IMR-90 (cell line): ENCODE measurements at regions not wholly inside any gene's neighbourhood (a gene's known extent, or its start where the extent isn't known, plus 50 kb on each side); places are given as distances from the start of the nearest gene placed in this dataset.

ENCODE experiments used
- ATAC-seq: fragments of 200-7000 bp; cut with Tn5 transposase; 2 replicates; pipeline ENCODE4 v1.9.1; 2020; ENCODE audit warnings: low read depth, mild to moderate bottlenecking, moderate library complexity
- BruUV-seq: library from RNA; stranded (reverse); fragments of 400-500 nt; replicated peaks from 2 replicates; lab custom pipeline; 2021; lab: Mats Ljungman, UMichigan
- CTCF ChIA-PET: fragments of 300-600 bp; formaldehyde crosslinking; extraction: SDS; loops from one replicate; lab custom pipeline; 2021; ENCODE audit warnings: antibody characterized with exemption; lab: Yijun Ruan, JAX
- POLR2A ChIA-PET: fragments of 300-600 bp; sonication (Branson Sonifier 250); formaldehyde crosslinking; loops from one replicate; lab custom pipeline; 2022; ENCODE audit warnings: antibody characterized with exemption; ENCODE audit not compliant: unreplicated experiment; lab: Charles Lee
- DNase-seq: peaks from one replicate; pipeline ENCODE4 v3.0.0; 2013
- H2AFZ ChIP-seq: replicated peaks from 2 replicates; pipeline ENCODE3; 2013; ENCODE audit warnings: low read length, mild to moderate bottlenecking; ENCODE audit not compliant: poor library complexity
- H2AK5ac ChIP-seq: 2 replicates; pipeline ENCODE4 v1.6.1; 2013; ENCODE audit warnings: low read depth, low read length, inconsistent platforms
- H2AK9ac ChIP-seq: replicated peaks from 2 replicates; pipeline ENCODE3; 2013; ENCODE audit warnings: mild to moderate bottlenecking, low read depth, low read length, moderate library complexity; ENCODE audit not compliant: poor library complexity
- H2BK120ac ChIP-seq: 2 replicates; pipeline ENCODE4 v1.6.1; 2013; ENCODE audit warnings: low read depth, low read length, inconsistent platforms
- H2BK15ac ChIP-seq: 3 replicates; pipeline ENCODE4 v1.6.1; 2013; ENCODE audit warnings: low read depth, low read length, inconsistent platforms
- H2BK20ac ChIP-seq: 2 replicates; pipeline ENCODE4 v1.6.1; 2013; ENCODE audit warnings: low read depth, mild to moderate bottlenecking, inconsistent platforms, low read length, moderate library complexity
- H2BK5ac ChIP-seq: 2 replicates; pipeline ENCODE4 v1.6.1; 2013; ENCODE audit warnings: mild to moderate bottlenecking, low read depth, low read length, inconsistent platforms; ENCODE audit not compliant: poor library complexity, severe bottlenecking
- H3K14ac ChIP-seq: replicated peaks from 2 replicates; pipeline ENCODE4 v1.6.1; 2013; ENCODE audit warnings: low read depth, low read length, inconsistent platforms
- H3K18ac ChIP-seq: 2 replicates; pipeline ENCODE4 v1.6.1; 2013; ENCODE audit warnings: low read depth, low read length, control low read depth
- H3K23ac ChIP-seq: 2 replicates; pipeline ENCODE4 v1.6.1; 2013; ENCODE audit warnings: low read depth, low read length, inconsistent platforms
- H3K27ac ChIP-seq: 2 replicates; pipeline ENCODE4 v1.5.1; 2013; ENCODE audit warnings: mild to moderate bottlenecking, control low read depth, low read length; ENCODE audit not compliant: insufficient read depth
- H3K27me3 ChIP-seq: 2 replicates; pipeline ENCODE4 v1.6.1; 2013; ENCODE audit warnings: low read length; ENCODE audit not compliant: control insufficient read depth, insufficient read depth
- H3K36me3 ChIP-seq: 2 replicates; pipeline ENCODE4 v1.6.1; 2013; ENCODE audit warnings: low read length, mixed read lengths; ENCODE audit not compliant: control insufficient read depth, insufficient read depth
- H3K4ac ChIP-seq: 2 replicates; pipeline ENCODE4 v1.6.1; 2013; ENCODE audit warnings: low read depth, low read length, inconsistent platforms
- H3K4me1 ChIP-seq: 2 replicates; pipeline ENCODE4 v1.6.1; 2013; ENCODE audit warnings: low read length, mixed read lengths; ENCODE audit not compliant: control insufficient read depth, insufficient read depth
- H3K4me2 ChIP-seq: 2 replicates; pipeline ENCODE4 v1.6.1; 2013; ENCODE audit warnings: low read depth, mild to moderate bottlenecking, control low read depth, low read length, moderate library complexity
- H3K4me3 ChIP-seq: 2 replicates; pipeline ENCODE4 v1.5.1; 2013; ENCODE audit warnings: low read depth, mild to moderate bottlenecking, control low read depth, low read length, moderate library complexity; ENCODE audit not compliant: insufficient read depth
- H3K56ac ChIP-seq: 2 replicates; pipeline ENCODE4 v1.6.1; 2013; ENCODE audit warnings: low read length, inconsistent platforms; ENCODE audit not compliant: insufficient read depth; ENCODE audit errors: extremely low read depth
- H3K79me1 ChIP-seq, 2 experiments: 2 replicates each; pipeline ENCODE4 v1.6.1; 2013; ENCODE audit warnings: low read length in 2 of 2, inconsistent platforms in 1 of 2, low read depth in 1 of 2
- H3K9ac ChIP-seq: 2 replicates; pipeline ENCODE4 v1.6.1; 2013; ENCODE audit warnings: low read depth, low read length, control low read depth
- H3K9me1 ChIP-seq: 2 replicates; pipeline ENCODE4 v1.6.1; 2013; ENCODE audit warnings: low read length, inconsistent platforms; ENCODE audit not compliant: insufficient read depth
- H3K9me3 ChIP-seq: 2 replicates; pipeline ENCODE4 v1.6.1; 2013; ENCODE audit warnings: low read length; ENCODE audit not compliant: control insufficient read depth, insufficient read depth
- H4K20me1 ChIP-seq: 2 replicates; pipeline ENCODE4 v1.6.1; 2013; ENCODE audit warnings: low read length, inconsistent platforms; ENCODE audit not compliant: insufficient read depth
- H4K5ac ChIP-seq: 2 replicates; pipeline ENCODE4 v1.6.1; 2013; ENCODE audit warnings: mild to moderate bottlenecking, low read depth, low read length, control low read depth
- H4K8ac ChIP-seq, 2 experiments: 2 replicates each; pipeline ENCODE4 v1.6.1; 2013; ENCODE audit warnings: low read depth in 2 of 2, low read length in 2 of 2, control low read depth in 1 of 2, inconsistent platforms in 1 of 2
- H4K91ac ChIP-seq: 2 replicates; pipeline ENCODE4 v1.6.1; 2013; ENCODE audit warnings: low read depth, low read length, inconsistent platforms; ENCODE audit not compliant: insufficient read depth
- BHLHE40 ChIP-seq: fragments of 150-350 bp; IDR thresholded peaks from 2 replicates; pipeline ENCODE4 v1.6.1; 2016; ENCODE audit warnings: mild to moderate bottlenecking, low read depth, low read length
- CEBPB ChIP-seq: IDR thresholded peaks from 2 replicates; pipeline ENCODE4 v1.6.1; 2012; ENCODE audit warnings: low read depth, low read length, improper control_type of control experiment
- CHD1 ChIP-seq: IDR thresholded peaks from 2 replicates; pipeline ENCODE4 v1.6.1; 2012; ENCODE audit warnings: low read depth, low read length, improper control_type of control experiment
- FOS ChIP-seq: fragments of 150-350 bp; IDR thresholded peaks from 2 replicates; pipeline ENCODE4 v1.6.1; 2016; ENCODE audit warnings: low read depth, low read length
- MAFK ChIP-seq: IDR thresholded peaks from 2 replicates; pipeline ENCODE4 v1.6.1; 2012; ENCODE audit warnings: low read depth, low read length, improper control_type of control experiment
- MAZ ChIP-seq: IDR thresholded peaks from 2 replicates; pipeline ENCODE4 v1.6.1; 2012; ENCODE audit warnings: low read depth, mild to moderate bottlenecking, low read length, improper control_type of control experiment, moderate library complexity, borderline replicate concordance
- MXI1 ChIP-seq: IDR thresholded peaks from 2 replicates; pipeline ENCODE4 v1.6.1; 2012; ENCODE audit warnings: low read depth, mild to moderate bottlenecking, low read length, moderate library complexity, borderline replicate concordance
- NFE2L2 ChIP-seq: fragments of 150-350 bp; IDR thresholded peaks from 2 replicates; pipeline ENCODE4 v1.6.1; 2016; ENCODE audit warnings: low read depth, mild to moderate bottlenecking, low read length
- POLR2A ChIP-seq: IDR thresholded peaks from 2 replicates; pipeline ENCODE4 v1.6.1; 2012; ENCODE audit warnings: mild to moderate bottlenecking, low read depth, low read length
- RAD21 ChIP-seq: IDR thresholded peaks from 2 replicates; pipeline ENCODE4 v1.6.1; 2012; ENCODE audit warnings: low read length, improper control_type of control experiment
- RCOR1 ChIP-seq: IDR thresholded peaks from 2 replicates; pipeline ENCODE4 v1.6.1; 2012; ENCODE audit warnings: mild to moderate bottlenecking, low read length, improper control_type of control experiment; ENCODE audit not compliant: insufficient replicate concordance
- RFX5 ChIP-seq: IDR thresholded peaks from 2 replicates; pipeline ENCODE4 v1.8.0; 2012; ENCODE audit warnings: low read depth, mild to moderate bottlenecking, low read length, moderate library complexity
- SMC3 ChIP-seq: fragments of 150-350 bp; IDR thresholded peaks from 2 replicates; pipeline ENCODE4 v1.6.1; 2016; ENCODE audit warnings: low read depth, mild to moderate bottlenecking, antibody characterized with exemption, low read length, moderate library complexity
- USF2 ChIP-seq: fragments of 150-350 bp; IDR thresholded peaks from 2 replicates; pipeline ENCODE4 v1.6.1; 2017; ENCODE audit warnings: mild to moderate bottlenecking, antibody characterized with exemption, low read length, low read depth
- WGBS, 2 experiments: methylation state at CpG; one replicate each; pipeline versions ENCODE4 v1.1.5 to v1.1.7; 2013; ENCODE audit warnings: missing lambda C conversion rate in 2 of 2; ENCODE audit not compliant: insufficient read length in 1 of 2; ENCODE audit errors: extremely low coverage in 2 of 2; 5-methylcytosine and 5-hydroxymethylcytosine counted together
- dilution Hi-C: fragments of 300-500 bp; cut with HindIII; formaldehyde crosslinking; loops from one replicate; pipeline ENCODE4 v1.14.3; 2018; ENCODE audit warnings: low sequenced_read_pairs; ENCODE audit not compliant: unreplicated experiment
- in situ Hi-C: fragments of 300-500 bp; cut with MboI; formaldehyde crosslinking; loops from 3 replicates; pipeline ENCODE4 v1.14.3; 2019; ENCODE audit warnings: low sequenced_read_pairs, inconsistent platforms, mixed read lengths
- intact Hi-C: fragments of 100-400 bp; cut with micrococcal nuclease; formaldehyde crosslinking; loops from 2 replicates; pipeline ENCODE4 v1.10.0; 2022
- TF ChIP-seq, protein P1 (sequence below): conservative IDR thresholded peaks from 2 replicates; pipeline ENCODE4 v1.5.1; 2012; ENCODE audit warnings: mild to moderate bottlenecking, low read depth, low read length, improper control_type of control experiment
- TF ChIP-seq, protein P2 (sequence below): fragments of 150-350 bp; IDR thresholded peaks from 2 replicates; pipeline ENCODE4 v1.6.1; 2016; ENCODE audit warnings: low read depth, mild to moderate bottlenecking, low read length, moderate library complexity, borderline replicate concordance

DNA sequence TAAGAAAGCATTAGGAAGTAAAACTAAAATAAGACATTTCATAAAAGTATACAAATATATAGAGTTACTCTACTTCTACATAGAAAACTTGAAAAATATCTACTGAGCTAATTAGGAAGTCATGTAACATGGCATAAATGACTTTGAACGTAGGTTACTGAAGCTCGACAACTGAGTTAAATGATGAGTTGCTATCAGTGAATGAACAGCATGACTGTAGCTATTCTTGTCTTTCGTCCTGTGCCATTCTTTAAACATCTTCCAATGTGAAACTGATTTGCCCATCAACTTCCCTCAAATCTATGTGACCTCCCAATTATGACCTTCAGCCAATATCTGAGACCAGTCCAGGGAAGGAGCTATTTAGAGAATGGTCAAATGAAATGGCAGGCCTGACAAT is 113.5 kb upstream of the NEBL start:
- Histone ChIP-seq H3K79me1 (no peaks in the 10 kb centered on the region), H2BK20ac (no peak overlapping the region), H2AK9ac (no peak overlapping the region), H2BK15ac (no peak overlapping the region), H3K9me3 (peaks cover 2% of the 10 kb centered on the region; the same call in 1 of the 2 replicates), H3K4me3 (no peak overlapping the region), H2BK120ac (no peak overlapping the region), H3K18ac (no peak overlapping the region), H3K56ac (no peak overlapping the region), H2AFZ (no peak overlapping the region), H4K20me1 (no peaks in the 10 kb centered on the region), H2AK5ac (no peak overlapping the region), H3K4me1 (no peaks in the 10 kb centered on the region), H3K23ac (no peak overlapping the region), H3K36me3 (no peaks in the 10 kb centered on the region), H3K14ac (no peak overlapping the region), H3K27me3 (no peaks in the 10 kb centered on the region), H3K9me1 (no peaks in the 10 kb centered on the region), H3K27ac (no peak overlapping the region), H3K4me2 (no peak overlapping the region), H3K9ac (no peak overlapping the region), H2BK5ac (no peak overlapping the region), H4K5ac (no peak overlapping the region), H4K91ac (no peak overlapping the region), H3K4ac (no peak overlapping the region), H4K8ac (no peak overlapping the region)
- no peak for ATAC-seq
- no TSS peak for BruUV-seq
- ChIA-PET CTCF (interaction anchor here (0.7 kb wide), 2 partner anchors 269 to 818 kb away, joined by 3 to 4 read pairs; no protein-coding TSS in a partner anchor), POLR2A (no interaction called here)
- dilution Hi-C loops (no loop called here), in situ Hi-C loops (no loop called here), intact Hi-C loops (no loop called here)
- no CpG with 5 or more reads among the region's 3 CpGs for WGBS, 2 experiments
- DNase-seq, result no peak
- TF ChIP-seq NFE2L2, result no peak
- TF ChIP-seq BHLHE40, result no peak
- no peak for TF ChIP-seq MXI1
- TF ChIP-seq MAZ, result no peak
- no peak for TF ChIP-seq CHD1
- no peak for TF ChIP-seq RFX5
- no peak for TF ChIP-seq FOS
- TF ChIP-seq SMC3, result no peak
- TF ChIP-seq CEBPB, result no peak
- TF ChIP-seq, protein P1, sequence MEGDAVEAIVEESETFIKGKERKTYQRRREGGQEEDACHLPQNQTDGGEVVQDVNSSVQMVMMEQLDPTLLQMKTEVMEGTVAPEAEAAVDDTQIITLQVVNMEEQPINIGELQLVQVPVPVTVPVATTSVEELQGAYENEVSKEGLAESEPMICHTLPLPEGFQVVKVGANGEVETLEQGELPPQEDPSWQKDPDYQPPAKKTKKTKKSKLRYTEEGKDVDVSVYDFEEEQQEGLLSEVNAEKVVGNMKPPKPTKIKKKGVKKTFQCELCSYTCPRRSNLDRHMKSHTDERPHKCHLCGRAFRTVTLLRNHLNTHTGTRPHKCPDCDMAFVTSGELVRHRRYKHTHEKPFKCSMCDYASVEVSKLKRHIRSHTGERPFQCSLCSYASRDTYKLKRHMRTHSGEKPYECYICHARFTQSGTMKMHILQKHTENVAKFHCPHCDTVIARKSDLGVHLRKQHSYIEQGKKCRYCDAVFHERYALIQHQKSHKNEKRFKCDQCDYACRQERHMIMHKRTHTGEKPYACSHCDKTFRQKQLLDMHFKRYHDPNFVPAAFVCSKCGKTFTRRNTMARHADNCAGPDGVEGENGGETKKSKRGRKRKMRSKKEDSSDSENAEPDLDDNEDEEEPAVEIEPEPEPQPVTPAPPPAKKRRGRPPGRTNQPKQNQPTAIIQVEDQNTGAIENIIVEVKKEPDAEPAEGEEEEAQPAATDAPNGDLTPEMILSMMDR, result no peak
- TF ChIP-seq, protein P2, sequence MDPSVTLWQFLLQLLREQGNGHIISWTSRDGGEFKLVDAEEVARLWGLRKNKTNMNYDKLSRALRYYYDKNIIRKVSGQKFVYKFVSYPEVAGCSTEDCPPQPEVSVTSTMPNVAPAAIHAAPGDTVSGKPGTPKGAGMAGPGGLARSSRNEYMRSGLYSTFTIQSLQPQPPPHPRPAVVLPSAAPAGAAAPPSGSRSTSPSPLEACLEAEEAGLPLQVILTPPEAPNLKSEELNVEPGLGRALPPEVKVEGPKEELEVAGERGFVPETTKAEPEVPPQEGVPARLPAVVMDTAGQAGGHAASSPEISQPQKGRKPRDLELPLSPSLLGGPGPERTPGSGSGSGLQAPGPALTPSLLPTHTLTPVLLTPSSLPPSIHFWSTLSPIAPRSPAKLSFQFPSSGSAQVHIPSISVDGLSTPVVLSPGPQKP, result no peak
- TF ChIP-seq USF2, result no peak
- TF ChIP-seq POLR2A, result no peak
- TF ChIP-seq RCOR1, result no peak
- TF ChIP-seq RAD21, result no peak
- TF ChIP-seq MAFK, result no peak
